GM11168 (cell line): ENCODE measurements at regions not wholly inside any gene's neighbourhood (a gene's known extent, or its start where the extent isn't known, plus 50 kb on each side); places are given as distances from the start of the nearest gene placed in this dataset.

ENCODE experiments used
- in situ Hi-C: fragments of 300-500 bp; cut with MboI; formaldehyde crosslinking; loops from one replicate; pipeline ENCODE4 v1.12.0; 2022; ENCODE audit warnings: low sequenced_read_pairs; ENCODE audit not compliant: unreplicated experiment

DNA sequence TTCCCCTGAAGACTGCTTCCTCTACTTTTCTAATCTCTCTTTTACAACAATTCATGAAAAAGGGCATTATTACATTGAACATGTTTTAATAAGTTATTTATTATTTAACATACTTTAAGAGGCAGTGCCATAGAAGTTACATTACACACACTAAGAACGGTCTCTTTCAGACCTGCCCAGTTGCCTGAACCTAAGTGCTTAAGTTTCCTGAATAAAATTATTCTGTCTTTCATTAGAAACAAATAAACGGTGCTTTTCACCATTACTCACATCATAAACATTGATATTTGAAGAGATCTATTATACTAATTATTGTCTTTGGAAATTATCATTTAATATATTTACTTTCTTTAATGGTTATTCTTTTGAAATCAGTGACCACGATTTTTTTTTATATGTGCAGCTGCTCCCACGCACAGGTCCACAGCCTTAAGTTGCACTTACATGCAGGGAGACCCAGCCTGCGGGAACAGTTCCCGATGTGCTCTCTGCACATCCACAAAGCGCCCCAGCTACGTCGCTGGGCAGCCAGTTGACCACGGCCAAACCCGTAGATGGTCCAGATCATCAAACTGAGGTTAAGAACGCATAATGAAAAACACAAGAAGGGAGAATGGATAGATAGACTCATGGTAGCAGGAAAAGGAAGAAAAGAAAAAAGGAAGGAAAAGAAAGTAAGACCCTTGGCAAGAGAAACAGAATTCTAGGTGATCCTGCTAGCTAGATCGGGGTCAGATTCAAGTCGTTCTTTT is 437.0 kb upstream of the MGMT start:
- in situ Hi-C loops, result loop anchor here (25.0 kb wide), 1 partner anchor 932 kb away; the partner anchor contains the start of gene EBF3

DNA sequence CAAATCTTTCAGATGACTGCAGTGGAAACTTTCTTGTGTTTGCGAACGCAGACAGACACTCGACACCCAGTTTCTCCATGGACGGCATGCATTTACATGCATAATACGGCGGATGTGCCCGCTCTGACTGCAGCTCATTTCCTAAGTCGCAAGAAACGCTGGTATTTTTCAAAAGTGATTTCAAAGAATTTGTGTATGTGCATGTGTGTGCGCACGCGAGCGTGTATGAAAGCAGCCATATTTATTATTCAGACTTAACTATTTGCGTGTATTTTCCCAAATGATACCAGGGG is 436.5 kb upstream of the MGMT start:
- in situ Hi-C loops, result loop anchor here (25.0 kb wide), 1 partner anchor 932 kb away; the partner anchor contains the start of gene EBF3

DNA sequence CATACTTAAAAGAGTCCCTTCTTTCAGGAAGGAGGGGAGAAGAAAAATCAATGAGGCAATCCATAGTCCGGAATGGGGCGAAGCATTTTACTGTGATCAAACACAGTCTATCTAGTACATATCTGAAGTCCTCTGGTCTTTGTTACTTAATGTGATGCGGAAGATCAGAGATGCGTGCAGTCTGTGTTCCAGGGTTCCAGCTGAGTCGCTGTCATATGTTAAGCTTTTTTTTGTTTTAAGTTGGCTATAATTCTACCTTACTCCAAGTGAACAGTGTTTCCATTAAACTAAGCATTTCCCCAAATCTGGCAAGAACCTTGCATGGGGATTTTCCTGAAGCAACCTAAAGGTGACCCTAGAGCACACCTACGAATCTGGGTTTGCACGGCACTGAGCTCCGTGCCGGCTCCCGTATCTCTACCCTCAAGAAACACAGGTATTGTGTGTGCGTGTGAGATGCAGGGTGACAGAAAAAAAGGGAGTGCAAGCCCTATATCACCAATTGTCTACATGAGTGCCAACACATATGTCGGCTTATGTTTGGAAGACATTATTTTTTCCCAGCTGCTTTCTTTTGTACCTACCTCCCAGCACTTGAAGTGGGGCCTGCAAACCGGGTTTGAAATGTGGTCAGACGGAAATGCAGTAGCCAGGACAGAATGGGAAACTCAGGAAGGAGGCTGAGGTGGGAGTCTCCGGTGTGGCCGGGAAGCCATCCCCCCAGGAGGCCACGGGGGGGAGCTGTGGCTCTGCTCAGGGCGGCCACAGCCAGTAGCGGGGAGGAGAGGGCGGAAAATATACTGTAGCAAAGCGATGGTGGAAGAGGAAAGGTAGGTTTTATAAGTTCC is 435.8 kb upstream of the MGMT start:
- in situ Hi-C loops, result loop anchor here (25.0 kb wide), 1 partner anchor 931 kb away; the partner anchor contains the start of gene EBF3

DNA sequence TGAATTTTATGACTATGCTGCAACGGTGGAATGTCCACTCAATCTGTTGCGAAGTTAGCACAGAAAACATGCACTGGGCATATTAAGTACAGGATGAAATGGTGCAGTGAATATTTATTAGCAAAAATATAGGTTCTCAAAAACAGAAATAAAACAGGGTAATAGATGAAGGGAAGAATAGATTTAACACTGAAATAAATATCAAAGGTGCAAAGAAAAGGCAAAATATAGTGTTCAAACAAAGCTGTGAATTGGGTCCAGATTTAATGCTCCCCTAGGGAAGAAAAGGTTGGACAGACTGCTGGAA is 435.2 kb upstream of the MGMT start:
- in situ Hi-C loops, result loop anchor here (25.0 kb wide), 1 partner anchor 931 kb away; the partner anchor contains the start of gene EBF3

DNA sequence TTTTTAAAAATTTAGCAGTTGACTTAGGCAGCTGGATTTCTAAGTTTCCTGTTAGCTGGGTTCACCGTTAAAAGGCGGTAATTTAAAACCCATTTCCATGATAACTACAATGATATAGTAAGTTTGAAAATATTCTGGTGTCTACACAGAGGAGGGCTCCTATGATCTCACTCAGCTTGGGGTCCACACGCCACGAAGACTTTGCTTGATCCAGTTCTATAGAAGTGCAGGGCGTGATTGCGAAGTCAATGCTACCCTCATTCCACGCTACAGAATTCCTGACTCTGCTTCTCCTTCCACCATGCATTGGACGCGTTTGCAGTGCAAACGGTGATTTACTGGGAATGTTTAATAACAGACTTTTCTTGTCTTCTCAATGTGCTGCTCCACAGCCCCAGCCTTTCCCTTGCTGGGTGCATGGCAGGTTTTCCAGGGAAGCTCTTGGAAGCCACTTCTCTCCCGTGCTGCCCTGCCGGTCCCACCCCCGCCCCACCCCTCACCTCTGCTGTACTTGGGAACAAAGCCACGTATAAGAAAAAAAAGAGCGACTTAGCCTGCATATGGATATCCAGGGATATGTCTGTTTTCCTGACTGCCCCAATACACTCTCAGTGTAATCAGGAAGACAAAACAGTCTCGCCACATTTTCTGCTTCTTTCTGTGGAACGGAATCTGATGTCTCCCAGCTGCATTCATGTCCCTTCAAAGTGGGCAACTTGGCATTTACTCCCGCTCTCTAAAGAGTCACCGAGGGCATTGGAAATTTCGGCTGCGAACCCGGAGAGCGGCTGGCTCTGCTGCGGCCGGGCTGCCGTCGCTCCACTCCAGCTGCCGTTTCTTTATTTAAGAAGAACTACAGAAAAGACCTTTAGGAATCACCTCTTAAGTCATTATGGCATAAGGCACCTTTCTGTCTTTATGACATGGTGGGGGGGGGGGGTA is 434.4 kb upstream of the MGMT start:
- in situ Hi-C loops, result loop anchor here (25.0 kb wide), 1 partner anchor 930 kb away; the partner anchor contains the start of gene EBF3

DNA sequence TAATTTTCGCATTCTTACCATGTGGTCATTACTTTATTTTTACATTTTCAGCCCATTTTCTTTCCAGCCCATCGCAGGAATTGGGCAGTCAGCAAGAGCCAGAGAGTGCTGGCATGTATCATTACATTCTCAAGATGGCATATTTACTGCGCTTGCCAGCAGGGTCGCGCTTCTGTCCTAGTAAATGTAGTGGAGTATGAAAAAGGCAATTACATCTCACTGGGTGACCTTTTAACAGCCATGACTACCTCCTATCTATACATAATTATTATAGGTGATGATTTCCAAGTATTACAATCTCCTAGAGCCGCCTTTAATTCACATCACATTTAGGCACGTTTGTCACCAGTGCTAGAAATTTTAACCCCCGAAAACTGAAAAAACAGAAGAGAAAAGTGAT is 433.7 kb upstream of the MGMT start:
- in situ Hi-C loops, result loop anchor here (25.0 kb wide), 1 partner anchor 929 kb away; the partner anchor contains the start of gene EBF3

DNA sequence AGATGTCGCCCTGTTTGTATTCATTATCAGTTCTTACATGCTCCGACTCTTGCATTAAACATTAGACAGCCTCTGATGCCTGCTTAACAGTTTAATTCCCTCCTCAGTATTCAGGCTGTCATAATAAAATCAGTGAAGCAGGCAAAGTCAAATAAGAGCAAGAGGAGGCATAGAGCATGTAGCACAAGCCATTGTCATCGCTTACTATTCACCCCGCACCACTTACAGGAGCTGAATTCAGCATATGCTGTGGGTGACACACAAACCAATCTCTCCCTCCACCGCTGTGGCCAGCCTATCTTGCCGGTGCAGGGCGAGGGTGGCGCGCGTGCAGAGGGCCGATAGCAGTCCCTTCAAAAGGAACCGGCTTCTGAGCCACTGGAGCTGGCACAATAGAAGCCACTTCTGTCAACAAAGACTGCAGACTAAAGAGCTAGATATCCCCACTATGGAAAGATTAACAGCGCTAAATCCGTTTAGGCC is 433.2 kb upstream of the MGMT start:
- in situ Hi-C loops, result loop anchor here (25.0 kb wide), 1 partner anchor 928 kb away; the partner anchor contains the start of gene EBF3

DNA sequence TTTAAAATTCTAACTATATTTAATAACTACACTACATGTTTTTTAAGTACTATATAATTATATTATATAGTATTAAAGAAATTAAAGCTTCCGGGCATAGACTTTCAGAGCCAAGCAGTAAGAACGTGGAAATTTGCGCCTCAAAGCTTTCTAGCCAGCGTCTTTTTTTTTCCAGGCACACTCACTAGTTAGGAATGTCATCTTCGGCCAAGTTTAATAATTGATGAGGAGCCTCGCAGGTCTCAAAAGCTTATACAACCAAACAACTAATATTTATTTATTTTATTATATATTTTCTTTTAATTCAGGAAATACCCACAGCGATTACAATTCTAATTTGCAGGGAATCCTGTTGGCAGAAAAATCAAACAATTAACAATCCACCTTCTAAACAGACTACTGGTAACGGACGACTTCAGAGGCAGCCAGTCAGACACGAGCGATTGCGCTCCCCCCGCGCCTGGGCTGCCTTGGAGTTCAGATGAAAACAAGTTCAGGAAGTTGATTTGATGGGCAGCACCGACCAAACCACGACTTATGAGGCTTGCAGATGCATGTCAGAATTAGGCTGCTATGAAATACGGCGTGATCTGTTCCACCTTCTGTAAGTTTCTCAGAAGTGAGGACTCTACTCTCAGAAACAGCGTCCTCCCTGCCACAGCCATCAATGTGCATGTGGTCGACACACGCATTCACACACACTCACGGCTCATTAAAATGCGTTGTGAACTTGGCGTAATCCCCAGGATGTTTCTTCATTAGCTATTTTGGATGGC is 431.8 kb upstream of the MGMT start:
- in situ Hi-C loops, result loop anchor here (25.0 kb wide), 1 partner anchor 927 kb away; the partner anchor contains the start of gene EBF3

DNA sequence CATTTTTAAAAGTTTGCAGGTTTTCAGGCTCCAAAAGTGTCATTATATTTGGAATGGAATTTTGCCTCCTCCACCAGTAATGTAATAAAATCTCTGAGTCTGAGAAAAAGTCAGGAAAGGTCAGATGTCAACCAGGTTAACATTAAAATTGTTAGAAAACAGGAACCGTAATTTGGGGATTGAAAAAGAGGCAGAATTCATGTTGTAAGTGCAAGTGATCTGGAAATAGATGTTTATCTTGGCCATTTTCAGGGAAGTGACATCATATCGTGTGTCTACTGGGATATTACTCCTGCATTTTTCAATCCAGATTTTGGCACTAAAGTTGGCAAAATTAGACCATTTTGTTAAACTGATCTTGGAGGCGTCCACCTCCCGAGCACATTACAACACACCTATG is 428.5 kb upstream of the MGMT start:
- in situ Hi-C loops, result loop anchor here (25.0 kb wide), 1 partner anchor 924 kb away; the partner anchor contains the start of gene EBF3

DNA sequence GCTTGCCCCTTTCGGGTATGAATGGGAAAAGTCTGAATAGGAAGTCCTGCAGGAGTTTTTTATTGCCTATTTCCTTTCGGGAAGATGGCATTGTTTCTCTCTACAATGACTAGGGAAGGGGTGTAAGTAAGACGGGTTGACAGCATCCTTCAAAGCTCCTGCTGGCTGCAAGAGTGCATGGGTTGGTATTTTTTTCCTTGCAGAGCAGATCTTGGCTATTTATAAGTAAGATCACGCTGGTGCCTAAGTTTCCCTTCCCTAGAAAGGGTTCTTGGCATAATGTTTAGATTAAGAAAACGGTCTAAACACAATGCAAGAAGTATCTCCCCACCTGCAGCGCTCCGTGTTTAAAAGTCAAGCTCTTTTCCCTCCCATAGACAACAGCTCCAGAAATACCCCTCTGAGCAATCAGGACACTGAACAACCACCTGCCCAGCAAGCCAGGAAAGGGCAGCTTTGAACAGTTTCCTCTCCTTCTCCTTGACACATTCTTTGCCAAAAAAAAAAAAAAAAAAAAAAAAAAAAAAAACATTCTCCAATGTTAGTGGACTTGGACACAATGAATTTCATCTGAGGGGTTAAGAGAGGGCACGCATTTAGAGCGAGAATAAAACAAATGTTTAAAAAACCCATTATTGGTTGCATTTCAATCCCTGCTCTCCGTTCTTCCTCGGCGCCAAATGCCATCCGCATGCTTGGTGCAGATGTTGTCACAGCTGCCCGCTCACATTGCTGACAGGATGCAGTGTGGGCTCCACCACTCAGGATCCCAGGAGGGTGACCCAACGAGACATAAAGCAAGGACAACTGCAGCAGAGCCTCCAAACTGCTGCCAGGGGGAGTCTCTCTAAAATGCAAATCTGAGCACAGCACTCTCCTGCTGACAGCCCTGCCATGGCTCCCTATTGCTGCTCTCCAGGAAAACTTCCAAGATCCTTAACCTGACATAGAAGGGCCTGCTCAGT is 427.4 kb upstream of the MGMT start:
- in situ Hi-C loops, result loop anchor here (25.0 kb wide), 1 partner anchor 923 kb away; the partner anchor contains the start of gene EBF3

DNA sequence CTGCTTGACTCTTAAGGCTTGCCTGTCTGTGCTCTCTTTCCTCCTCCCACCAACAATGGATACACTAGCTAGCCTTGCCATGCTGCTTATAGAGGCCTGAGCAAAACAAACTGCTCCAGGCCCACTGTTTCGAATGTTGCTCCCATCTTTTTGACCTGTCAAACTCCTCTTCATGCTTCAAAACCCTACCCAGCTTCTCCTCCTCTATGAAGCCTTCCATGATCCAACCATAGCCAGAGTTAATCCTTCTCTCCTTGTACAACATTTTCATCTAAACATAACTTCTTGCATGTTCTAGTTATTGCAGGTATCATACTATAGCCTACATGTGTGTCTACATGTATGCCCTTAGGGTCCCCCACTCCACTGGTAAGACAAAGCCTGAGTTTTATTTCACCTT is 426.7 kb upstream of the MGMT start:
- in situ Hi-C loops, result loop anchor here (25.0 kb wide), 1 partner anchor 922 kb away; the partner anchor contains the start of gene EBF3

DNA sequence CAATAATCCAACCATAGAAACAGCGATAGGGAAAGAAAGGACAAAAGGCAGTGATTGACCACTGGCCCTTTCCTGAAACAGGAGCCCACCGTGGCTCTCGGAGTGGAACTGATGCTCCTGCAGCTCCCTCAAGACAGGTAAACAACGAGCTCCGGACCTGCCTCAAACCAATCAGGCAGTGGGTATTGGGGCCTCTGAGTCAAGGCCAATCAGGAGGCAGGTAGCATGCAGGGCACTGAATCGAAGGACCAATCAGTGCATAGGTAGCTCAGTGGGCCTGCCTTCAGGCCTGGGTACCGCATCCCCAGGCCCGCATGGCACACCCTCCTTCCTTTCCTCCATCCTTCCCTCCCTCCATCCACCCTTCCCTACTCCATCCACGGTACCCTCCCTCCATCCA is 425.1 kb upstream of the MGMT start:
- in situ Hi-C loops, result loop anchor here (25.0 kb wide), 1 partner anchor 920 kb away; the partner anchor contains the start of gene EBF3

DNA sequence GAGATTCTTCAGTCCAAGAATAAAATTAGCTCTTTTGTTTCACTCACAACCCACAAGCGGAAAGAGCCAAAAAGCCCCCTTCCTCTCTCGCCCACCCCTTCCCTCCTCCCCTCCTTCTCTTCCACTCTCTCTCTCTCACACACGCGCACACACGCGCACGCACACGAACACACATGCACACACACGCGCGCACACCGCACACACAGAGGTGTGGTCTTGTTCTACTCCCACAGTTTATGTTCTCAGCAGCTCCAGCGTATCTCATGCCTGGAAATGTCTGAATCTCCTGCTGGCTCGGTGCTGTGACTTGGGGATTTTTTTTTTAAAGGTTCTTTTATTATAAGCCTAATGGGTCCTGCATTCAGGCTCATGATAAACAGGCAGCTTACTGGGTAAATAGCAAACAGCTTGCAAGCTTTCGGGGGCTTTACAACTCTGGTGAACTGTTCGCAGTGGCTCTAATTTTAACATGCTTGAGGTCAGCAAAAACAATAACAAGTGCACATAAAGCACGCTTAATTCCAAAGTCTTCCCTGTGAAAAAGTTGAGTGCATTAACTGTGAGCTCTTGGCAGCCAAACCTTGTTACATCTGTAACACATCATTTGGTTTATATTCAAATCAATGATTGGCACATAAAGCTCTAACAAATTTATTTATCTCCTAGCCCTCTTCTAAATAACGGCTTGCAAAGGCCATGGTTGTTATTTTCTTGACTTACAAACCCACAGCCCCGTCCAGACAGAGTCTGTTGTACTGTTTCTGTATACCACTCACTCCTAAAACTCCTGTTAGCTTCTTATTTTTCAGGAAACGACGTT is 424.1 kb upstream of the MGMT start:
- in situ Hi-C loops, result loop anchor here (25.0 kb wide), 1 partner anchor 919 kb away; the partner anchor contains the start of gene EBF3

DNA sequence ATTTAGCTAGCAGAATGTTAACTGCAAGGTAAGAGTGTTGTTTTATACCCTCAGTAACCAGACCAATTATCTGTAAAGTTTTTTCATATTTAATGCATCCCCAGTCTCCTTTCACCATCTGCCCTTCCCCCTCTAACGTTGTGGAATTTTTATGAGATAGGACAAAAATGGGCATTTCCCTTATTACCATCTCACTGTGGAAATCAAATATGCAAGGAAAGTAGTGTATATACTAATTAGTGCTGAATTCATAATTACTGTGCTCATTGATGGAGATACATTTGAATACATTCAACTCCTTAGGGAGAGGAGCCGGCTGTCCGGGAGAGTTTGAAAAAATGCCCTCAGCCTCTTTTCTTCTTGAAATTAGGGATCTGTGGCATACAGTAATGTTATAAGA is 423.4 kb upstream of the MGMT start:
- in situ Hi-C loops, result loop anchor here (25.0 kb wide), 1 partner anchor 919 kb away; the partner anchor contains the start of gene EBF3

DNA sequence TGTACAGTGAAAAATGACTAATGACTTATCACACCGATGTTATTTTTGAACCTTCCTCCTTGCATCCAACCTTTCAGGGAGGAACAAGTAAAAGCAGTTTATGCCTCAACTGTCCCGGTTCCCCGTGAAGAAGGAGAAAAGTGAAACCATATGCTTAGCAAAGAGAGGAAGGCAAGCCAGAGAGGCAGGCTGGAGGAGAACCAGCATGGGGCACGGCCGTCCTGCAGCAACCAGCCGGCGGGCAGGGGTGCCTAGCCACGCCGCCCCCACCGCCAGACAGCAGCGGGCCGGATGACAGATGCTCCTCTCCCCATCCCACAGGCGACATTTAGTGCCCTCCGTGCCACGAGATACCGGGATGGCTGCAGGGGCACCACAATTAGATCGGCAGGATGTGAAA is 421.4 kb upstream of the MGMT start:
- in situ Hi-C loops, result loop anchor here (25.0 kb wide), 1 partner anchor 917 kb away; the partner anchor contains the start of gene EBF3

DNA sequence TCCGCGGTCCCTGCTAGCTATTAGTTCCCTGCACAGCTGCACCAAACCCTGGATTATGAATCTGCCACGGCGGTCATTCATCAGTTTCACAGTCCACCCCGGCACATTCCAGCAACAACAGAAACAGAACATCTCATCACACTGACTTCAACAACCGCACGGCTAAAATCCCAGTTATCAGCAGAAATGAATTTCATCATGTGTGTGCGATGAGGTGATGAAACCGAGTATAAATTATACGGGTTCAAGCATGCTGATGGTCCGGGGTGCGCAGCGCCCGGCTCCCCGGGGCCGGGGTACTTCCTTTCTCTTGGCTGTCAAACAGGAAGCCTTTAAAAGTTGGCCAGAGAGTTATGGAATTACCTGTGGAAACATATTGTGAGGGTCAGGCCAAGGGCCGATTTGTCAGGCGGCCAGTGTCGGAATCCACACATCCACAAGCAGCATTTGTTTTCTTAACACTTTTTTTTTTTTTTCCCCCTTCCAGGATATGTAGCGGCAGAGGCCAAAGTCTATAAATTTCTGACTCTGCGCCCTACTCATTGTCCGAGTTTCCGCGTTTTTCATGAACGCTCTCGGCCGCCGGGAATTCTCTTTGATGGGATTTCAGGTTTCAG is 420.9 kb upstream of the MGMT start:
- in situ Hi-C loops, result loop anchor here (25.0 kb wide), 1 partner anchor 916 kb away; the partner anchor contains the start of gene EBF3
